Stimulated activated CD8-positive, alpha-beta memory T cell treated with anti-CD3 and anti-CD28 coated beads, Interleukin-15, amount 100 ng/mL, for 1 hour (primary cell): ENCODE measurements at regions not wholly inside any gene's neighbourhood (a gene's known extent, or its start where the extent isn't known, plus 50 kb on each side); places are given as distances from the start of the nearest gene placed in this dataset.
A peak's percentile ranks its signal among the peaks of the same experiment; 100 is the strongest.

Experiments used
- DNase-seq: peaks from one replicate; pipeline ENCODE4 v3.0.0-alpha.2; 2020; ENCODE audit warnings: low read depth

DNA sequence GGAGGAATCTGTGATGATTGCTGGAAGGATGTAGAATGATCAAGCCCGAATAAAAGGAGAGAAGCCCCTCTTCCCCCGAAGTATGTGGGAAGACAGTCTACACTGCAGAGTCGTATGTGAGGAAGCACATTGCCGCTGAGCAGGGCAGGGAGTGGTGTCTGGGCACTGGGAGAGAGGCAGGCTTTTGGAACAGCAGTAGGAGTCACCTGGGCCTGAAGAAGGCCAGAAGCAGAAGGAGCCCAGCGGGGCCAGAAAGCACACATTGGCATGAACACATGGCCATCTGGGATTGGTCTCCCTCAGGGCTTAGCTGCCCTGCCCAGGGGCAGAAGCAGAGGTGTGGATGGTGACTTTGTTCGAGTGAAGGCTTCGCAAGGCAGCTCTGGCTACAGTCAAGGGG is 162.8 kb downstream of the ERCC6L2 start:
- no peak for DNase-seq

DNA sequence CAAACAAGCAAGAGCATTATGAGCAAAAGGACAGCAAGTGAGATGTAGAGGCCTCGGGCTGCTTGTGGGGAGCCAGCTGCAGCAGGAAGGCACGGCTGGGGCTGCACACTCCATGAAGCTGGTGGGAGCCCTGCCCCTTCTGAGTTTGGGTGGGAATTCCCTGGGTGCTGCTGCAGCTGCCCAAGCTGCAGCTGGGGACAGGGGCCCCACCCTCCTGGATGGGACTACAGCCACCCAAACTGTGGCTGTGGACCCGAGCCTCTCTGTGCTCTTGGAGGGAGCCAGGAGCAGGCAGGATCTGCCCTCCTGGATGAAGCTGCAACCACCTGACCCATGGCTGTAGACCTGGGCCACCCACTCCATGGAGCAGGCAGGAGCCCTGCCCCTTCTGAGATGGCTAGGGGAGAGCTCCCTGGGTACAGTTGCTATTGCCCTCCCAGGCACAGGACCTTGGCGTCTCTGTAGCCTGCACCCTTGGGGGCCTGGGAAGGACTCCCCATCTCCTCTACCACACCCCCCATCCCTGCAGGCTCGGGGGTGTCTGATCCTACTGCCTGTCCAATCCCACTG is 159.1 kb downstream of the ERCC6L2 start:
- DNase-seq = no peak

DNA sequence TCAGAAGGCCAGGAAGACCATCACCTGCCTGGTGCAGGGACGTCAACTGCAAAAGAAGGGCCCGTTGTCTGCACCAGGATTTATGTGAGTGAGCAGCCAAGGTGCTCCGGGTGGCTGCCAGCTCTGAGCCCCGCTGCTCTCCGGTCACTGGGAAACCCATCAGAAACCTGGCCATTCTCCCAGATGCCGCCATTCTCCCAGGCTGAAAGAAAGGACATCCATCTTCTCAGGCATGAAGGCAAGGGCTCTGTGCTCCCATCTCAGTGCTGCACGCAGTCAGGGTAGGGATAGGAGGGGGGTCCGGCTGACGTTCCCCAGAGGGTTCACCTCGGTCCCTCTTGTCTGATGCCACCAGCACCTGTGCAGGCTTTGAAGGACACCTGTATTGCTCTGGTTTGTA is 158.4 kb downstream of the ERCC6L2 start:
- no peak for DNase-seq

DNA sequence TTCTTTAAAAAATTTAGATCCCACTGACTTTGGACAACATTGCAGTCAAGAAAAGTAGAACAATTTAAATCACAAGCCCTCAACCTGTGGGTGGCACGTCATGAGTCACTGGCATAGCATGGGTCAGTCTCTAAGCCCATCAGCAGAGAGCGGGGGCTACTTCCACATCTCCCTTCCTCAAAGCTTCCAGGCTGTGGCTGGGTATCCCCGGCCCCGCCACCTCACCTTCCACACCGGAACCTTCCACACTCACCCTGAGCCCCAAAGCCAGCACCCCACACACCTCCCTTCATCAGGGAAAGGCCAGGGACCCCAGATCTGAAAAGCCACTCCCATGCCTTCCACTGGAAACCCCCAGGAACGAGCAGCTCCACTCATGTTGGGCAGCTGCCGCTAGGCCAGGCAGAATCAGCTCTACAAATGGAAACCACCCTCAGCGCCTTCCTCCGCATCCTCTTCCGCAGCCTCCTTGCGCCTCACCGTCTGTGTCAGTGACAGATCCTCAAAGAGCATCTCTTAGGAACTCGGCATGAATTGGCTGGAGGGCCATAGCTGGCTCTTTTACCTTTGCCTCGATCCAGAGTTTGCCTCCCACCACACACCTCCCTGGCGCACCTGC is 156.5 kb downstream of the ERCC6L2 start:
- no peak for DNase-seq

DNA sequence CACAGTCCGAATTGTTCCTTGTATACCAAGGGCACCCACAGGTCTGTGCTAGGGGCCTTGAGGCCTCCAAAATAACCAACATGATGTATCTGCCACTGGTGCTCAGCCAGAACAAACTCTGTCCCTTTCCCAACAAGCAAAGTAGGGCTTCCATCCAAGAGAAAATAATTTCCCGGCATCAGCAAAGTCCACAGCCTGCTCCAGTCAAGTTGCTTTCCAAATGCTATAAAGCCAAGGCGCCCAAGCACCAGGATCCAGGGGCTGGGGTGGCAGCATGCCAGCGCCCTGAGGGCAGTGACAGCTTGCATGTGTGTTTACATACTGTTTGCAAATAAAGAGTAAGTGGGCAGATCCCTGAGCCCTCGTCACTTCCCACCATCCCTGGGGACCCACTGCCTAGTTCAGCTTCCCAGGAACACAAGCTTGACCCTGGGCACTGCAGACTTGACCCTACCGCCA is 155.9 kb downstream of the ERCC6L2 start:
- DNase-seq = no peak

DNA sequence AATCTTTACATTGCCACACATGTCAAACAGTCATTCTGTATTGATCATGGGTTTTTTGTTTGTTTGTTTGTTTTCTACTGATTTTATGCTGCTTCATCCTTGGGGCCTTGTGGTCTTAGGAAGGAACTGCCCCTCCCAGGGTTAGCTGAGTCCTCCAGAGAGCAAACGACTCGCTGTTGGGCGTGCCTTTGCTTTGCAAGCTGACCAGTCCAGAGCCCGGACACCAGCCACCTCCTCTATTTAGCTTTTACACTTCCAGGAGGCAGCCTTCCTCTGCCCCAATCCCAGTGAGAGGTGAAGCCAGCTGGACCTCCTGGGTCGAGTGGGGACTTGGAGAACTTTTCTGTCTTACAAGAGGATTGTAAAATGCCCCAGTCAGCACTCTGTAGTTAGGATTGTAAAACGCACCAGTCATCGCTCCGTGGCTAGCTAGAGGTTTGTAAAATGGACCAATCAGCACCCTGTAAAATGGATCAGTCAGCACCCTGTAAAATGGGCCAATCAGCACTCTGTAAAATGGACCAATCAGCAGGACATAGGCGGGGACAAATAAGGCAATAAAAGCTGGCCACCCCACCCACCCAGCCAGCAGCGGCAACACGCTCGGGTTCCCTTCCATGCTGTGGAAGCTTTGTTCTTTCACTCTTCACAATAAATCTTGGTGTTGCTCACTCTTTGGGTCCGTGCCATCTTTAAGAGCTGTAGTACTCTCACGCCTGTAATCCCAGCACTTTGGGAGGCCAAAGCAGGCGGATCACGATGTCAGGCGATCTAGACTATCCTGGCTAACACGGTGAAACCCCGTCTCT is 154.4 kb downstream of the ERCC6L2 start:
- no peak for DNase-seq

DNA sequence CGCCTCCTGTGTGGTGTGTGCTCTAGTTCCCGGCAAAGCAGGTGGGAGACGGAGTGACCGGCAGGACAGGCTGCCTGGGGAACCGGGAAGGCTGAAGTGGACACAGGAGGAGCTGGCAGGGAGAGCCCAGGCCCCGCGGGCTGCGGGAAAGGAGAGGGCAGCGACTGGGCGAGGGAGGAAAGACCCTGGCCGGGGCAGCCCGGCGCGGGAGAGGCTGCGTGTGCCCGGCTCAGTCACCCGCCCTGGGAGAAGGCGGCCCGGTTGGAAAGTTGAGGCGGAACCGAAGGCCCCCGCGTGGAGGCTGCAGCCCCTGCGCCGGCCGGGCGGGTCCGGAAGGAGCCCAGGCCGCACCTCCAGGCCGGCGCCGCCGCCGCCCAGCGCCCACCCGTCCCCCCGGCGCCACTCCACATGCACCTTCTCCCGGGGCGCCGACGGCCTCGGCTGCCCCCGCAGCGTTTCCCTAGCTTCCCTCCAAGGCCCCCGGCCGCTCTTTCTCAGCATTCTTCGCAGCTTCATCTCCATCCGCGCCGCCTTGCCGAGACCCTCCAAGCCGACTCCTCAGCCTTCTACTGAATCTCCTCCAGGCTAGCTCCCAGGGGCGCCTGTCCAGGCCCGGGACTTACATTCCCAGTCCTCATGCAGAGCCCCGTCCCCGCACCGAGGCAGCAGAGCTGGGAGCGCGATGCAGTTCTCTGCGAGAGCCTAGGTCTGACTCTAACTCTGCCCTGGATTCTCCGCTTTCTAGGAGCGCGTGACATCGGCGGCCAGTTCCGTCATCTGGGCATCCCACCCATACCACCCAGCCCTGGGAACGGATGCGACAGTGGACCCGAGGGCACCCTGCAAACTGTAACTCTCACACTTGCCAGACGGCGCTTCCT is 152.0 kb downstream of the ERCC6L2 start:
- no peak for DNase-seq

DNA sequence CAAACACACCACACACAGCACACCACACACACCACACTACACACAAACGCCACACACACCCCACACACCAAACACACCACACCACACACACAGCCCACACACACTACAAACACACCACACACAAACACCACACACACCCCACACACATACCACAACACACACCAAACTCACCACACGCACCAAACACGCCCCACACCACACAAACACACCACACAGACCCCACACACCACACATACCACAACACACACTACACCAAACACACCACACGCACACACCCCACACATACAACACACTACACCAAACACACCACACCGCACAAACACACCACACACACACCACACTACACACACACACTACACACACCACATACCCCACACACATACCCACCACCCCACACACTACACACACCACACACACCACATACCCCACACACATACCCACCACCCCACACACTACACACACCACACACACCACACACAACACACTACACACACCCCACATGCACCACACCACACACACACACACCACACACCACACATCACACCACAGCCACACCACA is 151.2 kb downstream of the ERCC6L2 start:
- no peak for DNase-seq

DNA sequence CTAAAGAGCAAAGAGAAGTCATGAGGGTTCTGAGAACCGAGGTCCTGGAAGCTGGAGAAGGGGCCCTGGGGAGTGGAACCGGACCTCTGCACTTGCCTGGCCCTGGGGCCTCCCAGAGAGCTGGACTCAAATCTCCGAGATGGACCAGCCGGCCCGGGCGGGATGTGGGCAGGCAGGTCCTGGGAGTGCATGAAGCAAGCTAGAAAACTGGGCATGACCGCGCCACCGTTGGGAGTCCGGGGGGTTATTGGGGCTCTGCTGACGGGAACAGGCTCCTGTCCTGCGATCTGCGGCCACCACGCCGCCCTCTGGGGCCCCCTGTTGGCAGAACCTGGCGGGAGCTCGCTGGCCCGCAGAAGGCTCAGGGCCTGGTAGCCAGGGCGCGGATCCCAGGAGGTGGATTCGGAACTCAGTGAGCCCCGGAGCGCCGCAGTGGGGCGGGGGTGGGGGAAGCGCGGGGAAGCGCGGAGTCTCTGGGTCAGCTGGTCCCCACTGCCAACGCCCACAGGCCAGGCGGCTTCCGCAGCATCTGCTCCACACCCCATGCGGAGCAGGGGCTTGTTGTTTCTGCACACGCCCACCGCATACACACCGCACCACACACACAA is 150.6 kb downstream of the ERCC6L2 start:
- DNase-seq = no peak

DNA sequence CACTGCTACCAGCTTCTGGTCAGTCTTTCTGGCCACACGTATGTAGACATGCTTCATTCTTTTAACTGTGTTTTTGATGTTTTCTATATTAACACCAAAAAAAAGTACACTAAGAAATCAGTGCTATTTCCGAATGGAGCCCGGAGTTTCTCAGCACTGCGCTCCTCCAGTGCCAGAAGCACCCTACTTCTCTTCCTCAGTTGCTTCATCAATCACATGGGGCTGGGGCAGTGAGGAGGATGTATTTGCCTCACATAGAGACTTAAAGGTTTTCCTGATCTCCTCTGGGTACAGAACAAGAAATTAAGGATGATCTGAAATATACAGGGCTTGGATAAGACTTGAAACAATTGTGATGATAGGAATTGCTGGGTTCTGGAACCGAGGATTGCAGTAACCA is 148.0 kb downstream of the ERCC6L2 start:
- no peak for DNase-seq

DNA sequence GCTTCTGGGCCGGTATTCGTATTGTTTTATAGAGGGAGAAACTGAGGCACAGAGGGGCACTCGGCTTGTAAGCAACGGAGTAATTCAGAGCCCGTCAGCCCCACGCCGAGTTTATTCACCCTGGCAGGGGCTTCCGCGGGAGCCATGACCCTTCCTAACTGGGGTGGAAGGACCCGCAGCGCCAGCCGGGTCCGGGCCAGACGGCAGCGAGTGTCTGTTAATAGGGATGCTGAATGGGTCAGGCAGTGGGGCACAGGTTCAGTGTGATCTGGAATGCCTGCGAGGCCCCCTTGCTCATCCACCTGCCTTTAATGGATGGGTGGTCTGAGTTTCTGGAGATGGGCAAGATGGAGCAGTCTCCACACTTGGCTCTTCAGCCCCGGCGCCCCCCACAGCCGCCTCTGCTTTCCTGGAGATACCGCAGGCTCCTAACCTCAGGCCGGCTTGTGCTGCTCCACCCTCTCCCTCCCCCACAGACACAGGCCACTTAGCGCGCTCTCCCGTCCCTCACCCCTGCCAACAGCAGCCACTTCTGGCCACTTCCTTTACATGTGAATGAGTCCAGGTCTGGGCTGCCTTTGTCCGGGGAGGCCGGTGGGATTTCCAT is 147.1 kb downstream of the ERCC6L2 start:
- peak; percentile 35 for DNase-seq

DNA sequence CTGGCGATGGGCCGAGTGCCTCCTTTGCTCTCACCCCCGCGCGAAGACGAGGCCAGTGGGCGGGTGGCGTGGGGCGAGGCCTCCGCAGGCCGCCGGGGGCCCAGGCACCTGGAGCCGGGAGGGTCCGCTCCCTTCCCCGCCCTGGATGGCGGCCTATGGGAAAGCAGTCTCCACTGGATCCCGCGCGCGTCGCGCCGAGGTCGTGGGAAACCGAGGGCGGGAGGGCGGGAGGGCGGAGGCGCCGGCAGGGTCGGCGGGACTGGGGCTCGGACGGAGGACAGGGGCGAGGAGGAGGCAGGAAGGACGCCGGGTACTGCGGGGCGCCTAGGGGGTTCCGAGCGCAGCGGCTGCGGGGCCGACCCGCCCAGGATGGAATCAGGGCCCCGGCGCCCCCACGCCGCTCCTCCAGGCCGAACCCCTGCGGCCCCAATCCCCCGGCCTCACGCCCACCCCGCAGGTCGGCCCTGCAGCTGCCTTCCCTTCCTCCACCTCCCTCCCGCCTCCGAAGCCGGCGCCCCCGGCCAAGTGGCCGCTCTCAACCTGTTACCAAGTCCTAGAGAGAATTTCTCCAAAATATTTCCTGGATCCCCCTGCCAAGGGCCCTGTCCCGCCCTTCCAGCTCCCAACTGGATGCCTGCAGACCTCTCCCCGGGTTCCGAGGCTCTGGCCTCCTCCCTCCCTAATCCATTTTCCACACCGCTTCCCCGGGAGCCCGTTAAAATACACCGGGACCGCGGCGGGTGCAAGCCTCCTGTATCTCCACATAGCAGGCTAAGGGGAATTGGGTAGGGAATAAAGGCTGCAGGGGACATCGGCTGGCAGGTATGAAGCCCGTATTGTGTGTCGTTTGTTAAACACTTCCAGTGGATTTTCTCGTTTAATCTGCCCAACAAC is 146.3 kb downstream of the ERCC6L2 start:
- DNase-seq = no peak

DNA sequence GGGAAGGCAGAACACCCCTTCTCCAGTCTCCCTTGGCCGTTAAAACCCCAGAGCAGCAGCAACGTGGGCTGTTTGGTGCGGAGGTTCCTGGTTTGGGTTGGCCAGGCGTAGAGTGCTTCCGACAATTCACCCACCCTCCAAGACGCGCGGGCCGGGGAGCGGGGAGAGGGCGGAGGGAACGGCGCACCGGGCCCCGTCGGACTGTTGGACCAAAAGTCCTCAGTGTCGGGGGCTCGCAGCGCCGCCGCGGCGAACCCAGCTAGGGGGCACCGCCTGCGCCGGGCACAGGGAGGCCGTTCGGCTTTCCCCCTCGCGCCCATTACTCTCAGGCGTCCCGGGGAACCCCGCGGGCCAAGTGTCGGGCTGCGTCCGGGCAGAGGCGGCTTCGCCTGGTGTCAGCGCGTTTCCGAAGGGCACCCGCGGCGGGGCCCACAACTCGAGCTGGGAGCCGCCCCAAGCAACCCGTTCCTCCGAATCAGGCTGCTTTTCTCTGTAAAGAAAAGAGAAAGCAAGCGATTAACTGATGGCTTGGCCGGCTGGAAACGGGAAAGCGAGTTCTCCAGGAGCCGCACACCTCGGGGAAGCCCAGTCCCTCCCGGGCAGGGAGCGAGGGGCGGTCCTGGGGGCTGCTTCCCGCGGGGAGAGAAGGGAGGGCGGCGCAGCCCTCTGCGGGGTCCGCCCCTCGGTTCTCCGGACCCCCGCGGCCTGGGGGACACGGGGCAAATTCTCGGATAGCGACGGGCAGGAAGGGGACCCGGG is 145.5 kb downstream of the ERCC6L2 start:
- peak; percentile 34 for DNase-seq

DNA sequence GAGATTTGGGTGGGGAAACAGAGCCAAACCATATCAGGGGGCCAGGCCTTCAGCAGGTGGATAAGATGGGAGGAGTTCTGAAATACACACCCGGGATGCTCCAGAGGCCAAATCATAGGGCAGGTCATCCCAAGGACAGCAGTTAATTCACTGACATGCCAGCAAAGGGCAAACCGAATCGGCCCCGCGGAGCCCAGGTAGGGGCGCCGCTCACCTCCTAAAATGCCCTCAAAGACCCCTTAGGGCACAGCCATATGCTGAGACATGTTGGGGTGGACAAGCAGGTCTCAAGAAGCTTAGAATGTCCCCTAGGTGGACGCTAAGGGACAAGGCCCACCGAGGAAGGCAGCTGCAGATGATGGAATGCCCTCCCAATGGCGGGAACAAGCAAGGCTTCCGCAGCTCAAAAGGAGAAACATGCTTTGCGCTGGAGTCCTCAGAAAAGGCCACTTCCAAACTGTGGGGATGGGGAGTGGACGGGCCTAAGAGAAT is 144.9 kb downstream of the ERCC6L2 start:
- DNase-seq = no peak
